ENCODE measurements at regions not wholly inside any gene's neighbourhood (a gene's known extent, or its start where the extent isn't known, plus 50 kb on each side); places are given as distances from the start of the nearest gene placed in this dataset.

- no peak for DNase-seq (ENCODE audit: low read depth)
- TF ChIP-seq CTCF (IDR thresholded peaks at IDR 0.05; ENCODE audit: insufficient read depth, low read depth, low read length), result no peak
- H3K4me3 ChIP-seq (ENCODE audit: low read depth, low read length), result no peak overlapping the region
Measured at GRCh38 chr2:163414121-163414520, 321.7 kb downstream of the FIGN start.

- DNase-seq (ENCODE audit: low read depth), result peak; percentile 75
- H3K4me3 ChIP-seq (ENCODE audit: low read depth, low read length), result no peak overlapping the region
- TF ChIP-seq CTCF (IDR thresholded peaks at IDR 0.05; ENCODE audit: insufficient read depth, low read depth, low read length), result no peak
Measured at GRCh38 chr2:163407296-163407695, 328.5 kb downstream of the FIGN start.

GRCh38 chr2:163405298-163405697, 330.5 kb downstream of the FIGN start:
- H3K4me3 ChIP-seq (ENCODE audit: low read depth, low read length), result no peak overlapping the region
- TF ChIP-seq CTCF (IDR thresholded peaks at IDR 0.05; ENCODE audit: insufficient read depth, low read depth, low read length), result no peak
- DNase-seq (ENCODE audit: low read depth), result peak; percentile 13

- TF ChIP-seq CTCF (IDR thresholded peaks at IDR 0.05; ENCODE audit: insufficient read depth, low read depth, low read length), result no peak
- peak; percentile 53 for DNase-seq (ENCODE audit: low read depth)
- no peak overlapping the region for H3K4me3 ChIP-seq (ENCODE audit: low read depth, low read length)
Measured at GRCh38 chr2:163401481-163401880, 334.3 kb downstream of the FIGN start.

- no peak for DNase-seq (ENCODE audit: low read depth)
- no peak for TF ChIP-seq CTCF (IDR thresholded peaks at IDR 0.05; ENCODE audit: insufficient read depth, low read depth, low read length)
- no peak overlapping the region for H3K4me3 ChIP-seq (ENCODE audit: low read depth, low read length)
Measured at GRCh38 chr2:163397451-163397850, 338.4 kb downstream of the FIGN start.

GRCh38 chr2:163395602-163396001, 340.2 kb downstream of the FIGN start:
- no peak for TF ChIP-seq CTCF (IDR thresholded peaks at IDR 0.05; ENCODE audit: insufficient read depth, low read depth, low read length)
- no peak for DNase-seq (ENCODE audit: low read depth)
- H3K4me3 ChIP-seq (ENCODE audit: low read depth, low read length), result no peak overlapping the region

GRCh38 chr2:163389838-163390237, 346.0 kb downstream of the FIGN start:
- TF ChIP-seq CTCF (IDR thresholded peaks at IDR 0.05; ENCODE audit: insufficient read depth, low read depth, low read length), result no peak
- H3K4me3 ChIP-seq (ENCODE audit: low read depth, low read length), result no peak overlapping the region
- DNase-seq (ENCODE audit: low read depth), result no peak
